ENCODE measurements at regions not wholly inside any gene's neighbourhood (a gene's known extent, or its start where the extent isn't known, plus 50 kb on each side); places are given as distances from the start of the nearest gene placed in this dataset.

- Histone ChIP-seq H3K9ac (ENCODE audit: low read length) (no peak overlapping the region), H3K36me3 (ENCODE audit: control insufficient read depth in 1 of 2, insufficient read depth in 2 of 2, low read length in 2 of 2) (no peaks in the 10 kb centered on the region), H3K4me1 (ENCODE audit: control insufficient read depth in 1 of 2, insufficient read depth in 2 of 2, low read length in 2 of 2) (peaks cover 0 to 22% of the 10 kb centered on the region in 2 experiments; a peak in 2 of 4 replicates), H3K4me3 (replicated peaks in 1 of 2; ENCODE audit: low read depth in 1 of 2, low read length in 2 of 2) (peak overlapping the region; percentile 23 to 52), H3K9me2 (ENCODE audit: insufficient read depth) (no peaks in the 10 kb centered on the region), H2AFZ (ENCODE audit: low read depth, low read length, poor library complexity, severe bottlenecking) (peak overlapping the region; percentile 85), H3K9me3 (ENCODE audit: control insufficient read depth in 1 of 2, insufficient read depth in 1 of 2, low read depth in 1 of 2, low read length in 2 of 2) (peaks cover 0 to 4% of the 10 kb centered on the region in 2 experiments; a peak in 2 of 4 replicates), H3K4me2 (ENCODE audit: low read length) (peak overlapping the region; percentile 79), H3K79me2 (ENCODE audit: insufficient read depth, low read length) (no peaks in the 10 kb centered on the region), H3K27ac (ENCODE audit: low read depth, low read length) (no peak overlapping the region), H4K20me1 (ENCODE audit: insufficient read depth) (no peaks in the 10 kb centered on the region), H3K27me3 (ENCODE audit: insufficient read depth, low read length) (no peaks in the 10 kb centered on the region)
- TF ChIP-seq CEBPB (IDR thresholded peaks at IDR 0.05; ENCODE audit: low read depth) (no peak), EGR1 (IDR thresholded peaks at IDR 0.05; ENCODE audit: low read depth) (no peak), FOSL1 (IDR thresholded peaks at IDR 0.05; ENCODE audit: low read depth) (peak; percentile 17; the same call in 1 of the 2 replicates)
- ChIA-PET CTCF (interaction anchor here (1.0 kb wide), 1 partner anchor 14 kb away, joined by 3 read pairs; no protein-coding TSS in a partner anchor), RAD21 (ENCODE audit: low non-redundant PET in 1 of 2, low total read pairs in 2 of 2, uncharacterized antibody in 2 of 2, unreplicated experiment in 2 of 2) (no interaction called here), POLR2A (no interaction called here)
- intact Hi-C loops (cut with micrococcal nuclease) = no loop called here
- peak; percentile 76 for ATAC-seq
- no TSS peak for BruUV-seq (replicated peaks)
- DNase-seq (ENCODE audit: low read depth, low spot score) = no peak
Measured at GRCh38 chr20:56987986-56988385, 278.5 kb downstream of the BMP7 start.

- intact Hi-C loops (cut with micrococcal nuclease) = no loop called here
- Histone ChIP-seq H3K4me2 (ENCODE audit: low read length) (peak overlapping the region; percentile 79), H3K27me3 (ENCODE audit: insufficient read depth, low read length) (no peaks in the 10 kb centered on the region), H4K20me1 (ENCODE audit: insufficient read depth) (no peaks in the 10 kb centered on the region), H3K27ac (ENCODE audit: low read depth, low read length) (no peak overlapping the region), H3K36me3 (ENCODE audit: control insufficient read depth in 1 of 2, insufficient read depth in 2 of 2, low read length in 2 of 2) (no peaks in the 10 kb centered on the region), H2AFZ (ENCODE audit: low read depth, low read length, poor library complexity, severe bottlenecking) (no peak overlapping the region), H3K9me3 (ENCODE audit: control insufficient read depth in 1 of 2, insufficient read depth in 1 of 2, low read depth in 1 of 2, low read length in 2 of 2) (peaks cover 0 to 4% of the 10 kb centered on the region in 2 experiments; a peak in 2 of 4 replicates), H3K4me1 (ENCODE audit: control insufficient read depth in 1 of 2, insufficient read depth in 2 of 2, low read length in 2 of 2) (peaks cover 0 to 22% of the 10 kb centered on the region in 2 experiments; a peak in 2 of 4 replicates), H3K9ac (ENCODE audit: low read length) (no peak overlapping the region), H3K4me3 (replicated peaks in 1 of 2; ENCODE audit: low read depth in 1 of 2, low read length in 2 of 2) (peak overlapping the region in 1 of 2 experiments; percentile 52; a peak in 1 of 4 replicates), H3K9me2 (ENCODE audit: insufficient read depth) (no peaks in the 10 kb centered on the region), H3K79me2 (ENCODE audit: insufficient read depth, low read length) (no peaks in the 10 kb centered on the region)
- DNase-seq (ENCODE audit: low read depth, low spot score) = no peak
- ChIA-PET POLR2A (no interaction called here), CTCF (interaction anchor here (1.0 kb wide), 1 partner anchor 14 kb away, joined by 3 read pairs; no protein-coding TSS in a partner anchor), RAD21 (ENCODE audit: low non-redundant PET in 1 of 2, low total read pairs in 2 of 2, uncharacterized antibody in 2 of 2, unreplicated experiment in 2 of 2) (no interaction called here)
- BruUV-seq (replicated peaks) = no TSS peak
- ATAC-seq = peak; percentile 14; the same call in 1 of the 2 replicates
- TF ChIP-seq ATF3 (IDR thresholded peaks at IDR 0.05) (no peak), FOSL1 (IDR thresholded peaks at IDR 0.05; ENCODE audit: low read depth) (no peak), ZBTB33 (IDR thresholded peaks at IDR 0.05; ENCODE audit: extremely low read depth, insufficient replicate concordance, low read length) (no peak), YY1 (IDR thresholded peaks at IDR 0.05; ENCODE audit: extremely low read depth, insufficient replicate concordance, low read depth, low read length) (no peak), ZNF274 (IDR thresholded peaks at IDR 0.05; ENCODE audit: low read depth, low read length) (no peak), REST (IDR thresholded peaks at IDR 0.05; ENCODE audit: low read depth) (no peak), SRF (IDR thresholded peaks at IDR 0.05; ENCODE audit: low read depth) (no peak), POLR2AphosphoS5 (IDR thresholded peaks at IDR 0.05; ENCODE audit: low read depth, low read length) (no peak), JUND (IDR thresholded peaks at IDR 0.05) (no peak), CTCF (IDR thresholded peaks at IDR 0.05 in 2 of 3, conservative IDR thresholded peaks at IDR 0.05 in 1 of 3; ENCODE audit: borderline replicate concordance in 1 of 3, insufficient read depth in 1 of 3, low read depth in 2 of 3, low read length in 2 of 3) (no peak)
Measured at GRCh38 chr20:56988446-56988845, 278.0 kb downstream of the BMP7 start.
